Thoracic aorta (tissue), 2 donors: ENCODE measurements at regions not wholly inside any gene's neighbourhood (a gene's known extent, or its start where the extent isn't known, plus 50 kb on each side); places are given as distances from the start of the nearest gene placed in this dataset.

Source experiments
- ATAC-seq: fragments of 150-250 bp; one replicate; pipeline ENCODE4 v1.8.0; 2017; ENCODE audit warnings: low read depth; ENCODE audit not compliant: insufficient number of reproducible peaks, low FRiP score
- DNase-seq: peaks from one replicate; pipeline ENCODE4 v3.0.0-alpha.2; 2020; ENCODE audit warnings: low spot score
- H3K27ac ChIP-seq, 2 donors: fragments of 200-600 bp; sonication (generic); 1 replicate in 1 of 2; 2 replicates in 1 of 2; pipeline ENCODE4 v1.5.1; 2016; ENCODE audit warnings: mild to moderate bottlenecking in 2 of 2, moderate library complexity in 2 of 2
- H3K27me3 ChIP-seq: fragments of 200-600 bp; sonication (generic); replicated peaks from 2 replicates; pipeline ENCODE4 v1.6.0; 2016; ENCODE audit warnings: mild to moderate bottlenecking; ENCODE audit not compliant: insufficient read depth
- H3K36me3 ChIP-seq: fragments of 200-600 bp; sonication (generic); one replicate; pipeline ENCODE4 v1.5.1; 2016
- H3K4me1 ChIP-seq, 2 donors: fragments of 200-600 bp; sonication (generic); 1 replicate in 1 of 2; 2 replicates in 1 of 2; pipeline versions ENCODE4 v1.5.1 to v1.6.0; 2016; ENCODE audit warnings: low read depth in 2 of 2, mild to moderate bottlenecking in 1 of 2; ENCODE audit not compliant: control insufficient read depth in 1 of 2
- H3K4me3 ChIP-seq: fragments of 200-600 bp; sonication (generic); 2 replicates; pipeline ENCODE4 v1.5.1; 2016; ENCODE audit warnings: mild to moderate bottlenecking
- H3K9me3 ChIP-seq: fragments of 200-600 bp; sonication (generic); 2 replicates; pipeline ENCODE4 v1.5.1; 2016
- TF ChIP-seq, protein P1 (sequence below): fragments of 200-600 bp; sonication (generic); IDR thresholded peaks from one replicate; pipeline ENCODE4 v1.5.1; 2019; ENCODE audit warnings: antibody characterized with exemption

GRCh38 chr11:134754521-134755198, 342.6 kb upstream of the B3GAT1 start:
- no peak for ATAC-seq
- no peaks in the 10 kb centered on the region for H3K9me3 ChIP-seq
- H3K27ac ChIP-seq: no peak overlapping the region
- H3K36me3 ChIP-seq: no peaks in the 10 kb centered on the region
- no peaks in the 10 kb centered on the region for H3K4me1 ChIP-seq
- no peak for DNase-seq
- TF ChIP-seq, protein P1, sequence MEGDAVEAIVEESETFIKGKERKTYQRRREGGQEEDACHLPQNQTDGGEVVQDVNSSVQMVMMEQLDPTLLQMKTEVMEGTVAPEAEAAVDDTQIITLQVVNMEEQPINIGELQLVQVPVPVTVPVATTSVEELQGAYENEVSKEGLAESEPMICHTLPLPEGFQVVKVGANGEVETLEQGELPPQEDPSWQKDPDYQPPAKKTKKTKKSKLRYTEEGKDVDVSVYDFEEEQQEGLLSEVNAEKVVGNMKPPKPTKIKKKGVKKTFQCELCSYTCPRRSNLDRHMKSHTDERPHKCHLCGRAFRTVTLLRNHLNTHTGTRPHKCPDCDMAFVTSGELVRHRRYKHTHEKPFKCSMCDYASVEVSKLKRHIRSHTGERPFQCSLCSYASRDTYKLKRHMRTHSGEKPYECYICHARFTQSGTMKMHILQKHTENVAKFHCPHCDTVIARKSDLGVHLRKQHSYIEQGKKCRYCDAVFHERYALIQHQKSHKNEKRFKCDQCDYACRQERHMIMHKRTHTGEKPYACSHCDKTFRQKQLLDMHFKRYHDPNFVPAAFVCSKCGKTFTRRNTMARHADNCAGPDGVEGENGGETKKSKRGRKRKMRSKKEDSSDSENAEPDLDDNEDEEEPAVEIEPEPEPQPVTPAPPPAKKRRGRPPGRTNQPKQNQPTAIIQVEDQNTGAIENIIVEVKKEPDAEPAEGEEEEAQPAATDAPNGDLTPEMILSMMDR: no peak
- H3K4me3 ChIP-seq: no peak overlapping the region
- H3K27me3 ChIP-seq: no peaks in the 10 kb centered on the region

- DNase-seq (no peak), ATAC-seq (no peak)
- no peaks in the 10 kb centered on the region for H3K36me3 ChIP-seq
- no peak overlapping the region for H3K27ac ChIP-seq
- no peak overlapping the region for H3K4me3 ChIP-seq
- H3K27me3 ChIP-seq: no peaks in the 10 kb centered on the region
- H3K4me1 ChIP-seq: no peaks in the 10 kb centered on the region
- H3K9me3 ChIP-seq: no peaks in the 10 kb centered on the region
- TF ChIP-seq, protein P1: no peak
These were observed 341.9 kb upstream of the B3GAT1 start for GRCh38 chr11:134753771-134754520.

- no peak overlapping the region for H3K4me3 ChIP-seq
- TF ChIP-seq, protein P1: no peak
- no peak for ATAC-seq
- H3K27me3 ChIP-seq: no peaks in the 10 kb centered on the region
- no peak overlapping the region for H3K27ac ChIP-seq
- no peaks in the 10 kb centered on the region for H3K4me1 ChIP-seq
- H3K36me3 ChIP-seq: no peaks in the 10 kb centered on the region
- H3K9me3 ChIP-seq: no peaks in the 10 kb centered on the region
- DNase-seq: no peak
These were observed 341.1 kb upstream of the B3GAT1 start for GRCh38 chr11:134752964-134753770.

GRCh38 chr11:134752526-134752925, 340.5 kb upstream of the B3GAT1 start:
- TF ChIP-seq, protein P1: no peak
- Histone ChIP-seq H3K9me3 (no peaks in the 10 kb centered on the region), H3K4me3 (no peak overlapping the region), H3K36me3 (no peaks in the 10 kb centered on the region), H3K4me1 (no peaks in the 10 kb centered on the region), H3K27ac (no peak overlapping the region), H3K27me3 (no peaks in the 10 kb centered on the region)
- ATAC-seq (no peak), DNase-seq (no peak)

DNA sequence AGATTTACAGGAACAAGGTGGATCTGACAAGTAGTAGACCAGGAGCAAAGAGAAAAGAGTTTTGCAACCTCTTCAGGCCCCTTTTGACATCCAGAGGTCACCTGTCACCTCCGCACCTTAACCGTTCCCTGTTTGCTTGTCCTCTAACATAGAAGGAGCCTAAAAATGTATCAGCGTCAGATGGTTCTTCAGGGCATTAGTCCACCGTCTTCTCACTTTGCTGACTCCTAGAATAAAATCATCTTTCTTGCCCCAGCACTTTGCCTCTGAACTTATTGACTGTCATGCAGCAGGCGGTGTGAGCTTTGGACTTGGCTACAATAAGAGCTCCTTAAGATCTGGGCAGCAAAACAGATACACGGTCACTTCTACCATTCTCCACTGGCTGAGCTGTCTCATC, 339.7 kb upstream of the B3GAT1 start:
- DNase-seq (no peak), ATAC-seq (no peak)
- TF ChIP-seq, protein P1: no peak
- Histone ChIP-seq H3K4me1 (no peaks in the 10 kb centered on the region), H3K36me3 (no peaks in the 10 kb centered on the region), H3K27me3 (no peaks in the 10 kb centered on the region), H3K27ac (no peak overlapping the region), H3K9me3 (no peaks in the 10 kb centered on the region), H3K4me3 (no peak overlapping the region)
